ENCODE measurements at regions not wholly inside any gene's neighbourhood (a gene's known extent, or its start where the extent isn't known, plus 50 kb on each side); places are given as distances from the start of the nearest gene placed in this dataset.
"Not testable (repeated sequence)": the region's sequence is repeated elsewhere in the genome, so short reads cannot be mapped to it uniquely, and the experiment has no call there.

DNA sequence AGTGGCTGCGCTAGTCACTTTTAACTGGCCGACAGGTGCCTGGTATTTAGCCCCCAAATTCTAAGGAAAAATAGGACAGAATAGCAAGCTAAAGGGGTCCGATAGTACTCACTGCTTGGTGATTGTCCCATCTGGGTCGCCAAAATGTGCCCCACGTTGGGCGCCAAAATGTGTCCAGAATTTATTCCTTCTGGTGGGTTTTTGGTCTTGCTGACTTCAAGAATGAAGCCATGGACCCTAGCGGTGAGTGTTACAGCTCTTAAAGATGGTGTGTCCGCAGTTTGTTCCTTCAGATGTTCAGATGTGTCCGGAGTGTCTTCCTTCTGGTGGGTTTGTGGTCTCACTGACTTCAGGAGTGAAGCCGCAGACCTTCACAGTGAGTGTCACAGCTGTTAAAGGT is 144.8 kb upstream of the XIRP2 start:
- TF ChIP-seq, protein P1, sequence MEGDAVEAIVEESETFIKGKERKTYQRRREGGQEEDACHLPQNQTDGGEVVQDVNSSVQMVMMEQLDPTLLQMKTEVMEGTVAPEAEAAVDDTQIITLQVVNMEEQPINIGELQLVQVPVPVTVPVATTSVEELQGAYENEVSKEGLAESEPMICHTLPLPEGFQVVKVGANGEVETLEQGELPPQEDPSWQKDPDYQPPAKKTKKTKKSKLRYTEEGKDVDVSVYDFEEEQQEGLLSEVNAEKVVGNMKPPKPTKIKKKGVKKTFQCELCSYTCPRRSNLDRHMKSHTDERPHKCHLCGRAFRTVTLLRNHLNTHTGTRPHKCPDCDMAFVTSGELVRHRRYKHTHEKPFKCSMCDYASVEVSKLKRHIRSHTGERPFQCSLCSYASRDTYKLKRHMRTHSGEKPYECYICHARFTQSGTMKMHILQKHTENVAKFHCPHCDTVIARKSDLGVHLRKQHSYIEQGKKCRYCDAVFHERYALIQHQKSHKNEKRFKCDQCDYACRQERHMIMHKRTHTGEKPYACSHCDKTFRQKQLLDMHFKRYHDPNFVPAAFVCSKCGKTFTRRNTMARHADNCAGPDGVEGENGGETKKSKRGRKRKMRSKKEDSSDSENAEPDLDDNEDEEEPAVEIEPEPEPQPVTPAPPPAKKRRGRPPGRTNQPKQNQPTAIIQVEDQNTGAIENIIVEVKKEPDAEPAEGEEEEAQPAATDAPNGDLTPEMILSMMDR (IDR thresholded peaks at IDR 0.05): not testable (repeated sequence)
- not testable (repeated sequence) for TF ChIP-seq POLR2A (IDR thresholded peaks at IDR 0.05)
